HG03457 (cell line): ENCODE measurements at regions not wholly inside any gene's neighbourhood (a gene's known extent, or its start where the extent isn't known, plus 50 kb on each side); places are given as distances from the start of the nearest gene placed in this dataset.

Experiments used
- ATAC-seq: cut with Tn5 transposase; IDR thresholded peaks from one replicate; pipeline ENCODE4 v1.9.1; 2021; ENCODE audit warnings: moderate number of reproducible peaks; ENCODE audit not compliant: unreplicated experiment

DNA sequence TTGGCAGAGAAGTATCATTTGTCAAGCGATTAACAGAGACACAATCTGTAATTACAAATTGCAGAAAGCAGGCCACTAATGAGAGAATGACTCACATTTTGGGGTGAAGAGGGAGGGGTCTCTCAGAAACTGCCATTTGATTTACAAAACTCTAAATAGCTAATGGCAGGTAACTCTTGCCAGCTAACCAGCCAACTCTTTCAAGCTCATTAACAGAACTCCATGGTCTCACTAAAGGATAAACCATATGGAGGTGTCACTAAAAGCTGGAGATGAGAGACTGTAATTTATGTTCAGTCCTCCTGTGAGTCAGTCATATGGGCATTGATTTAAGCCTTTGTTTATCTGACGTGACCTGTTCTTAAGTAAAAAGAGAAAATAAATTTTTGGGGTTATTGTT lies 336.4 kb downstream of the FOXG1 start:
- ATAC-seq, result no peak

DNA sequence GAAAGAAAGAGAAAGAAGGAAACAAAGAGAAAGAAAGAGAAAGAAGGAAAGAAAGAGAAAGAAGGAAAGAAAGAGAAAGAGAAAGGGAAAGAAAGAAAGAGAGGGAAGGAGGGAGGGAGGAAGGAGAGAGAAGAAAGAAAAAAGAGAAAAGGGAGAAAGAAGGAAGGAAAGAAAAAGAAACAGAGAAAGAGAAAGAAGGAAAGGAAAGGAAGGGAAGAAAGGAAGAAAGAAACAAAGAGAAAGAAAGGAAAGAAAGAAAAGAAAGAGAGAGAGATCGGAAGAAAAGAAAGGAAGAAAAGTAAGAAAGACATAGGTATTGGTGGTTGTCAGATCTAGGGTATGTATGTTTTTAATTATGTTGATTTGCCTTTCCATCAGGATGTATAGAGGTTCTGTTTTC lies 342.3 kb downstream of the FOXG1 start:
- ATAC-seq, result no peak

DNA sequence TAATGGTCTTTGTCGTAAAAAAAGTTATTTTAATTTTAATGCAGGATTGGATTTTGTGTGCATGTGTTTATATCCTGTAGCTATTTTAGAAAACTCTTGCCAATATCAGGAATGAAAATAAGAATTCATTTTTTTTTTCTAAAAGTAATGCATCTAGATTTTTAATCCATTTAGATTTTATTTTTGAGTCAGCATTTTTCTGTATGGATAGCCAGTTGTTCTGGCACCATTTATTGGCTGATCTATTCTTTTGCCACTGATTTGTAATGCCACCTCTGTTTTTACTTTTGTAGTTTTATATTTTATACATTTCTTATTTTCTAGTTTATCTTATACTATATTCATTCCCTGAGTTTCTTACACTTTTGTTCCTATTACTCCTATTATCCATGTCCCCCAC lies 343.0 kb downstream of the FOXG1 start:
- no peak for ATAC-seq

DNA sequence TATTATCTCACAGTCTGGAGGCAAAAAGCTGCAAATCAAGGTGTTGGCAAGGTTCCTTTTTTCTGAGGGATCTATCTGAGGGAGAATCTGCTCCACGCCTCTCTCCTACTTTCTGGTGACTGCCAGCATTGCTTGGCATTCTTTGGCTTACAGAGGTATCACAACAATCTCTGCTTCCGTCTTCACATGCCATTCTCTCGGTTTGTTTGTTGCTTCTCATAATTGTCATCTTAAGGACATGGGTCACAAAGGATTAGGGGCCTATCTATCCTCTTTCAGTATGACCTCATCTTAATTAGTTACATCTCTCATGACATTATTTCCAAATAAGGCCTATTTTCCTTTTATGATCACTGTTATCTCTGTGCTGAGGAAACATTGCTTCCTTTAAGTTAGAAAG lies 345.0 kb downstream of the FOXG1 start:
- ATAC-seq, result no peak

DNA sequence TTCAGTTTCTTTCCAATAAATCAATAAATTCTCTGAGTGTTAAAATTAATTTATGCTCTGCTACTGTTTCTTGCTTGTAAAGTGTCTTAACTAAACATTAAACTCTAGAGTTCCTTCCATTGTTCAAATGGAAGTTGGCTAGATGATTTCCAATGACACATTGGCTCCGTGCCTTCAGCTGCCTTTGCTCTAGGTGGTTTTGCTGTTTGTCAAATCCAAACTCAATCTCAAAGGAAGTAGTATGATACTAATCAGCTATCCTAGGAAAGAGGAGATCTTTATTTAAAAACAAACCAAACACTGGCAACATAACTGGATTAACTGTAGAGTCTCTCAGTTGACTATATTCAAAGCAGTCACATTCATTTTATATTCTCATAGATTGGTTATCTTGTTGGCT lies 356.4 kb downstream of the FOXG1 start:
- ATAC-seq, result no peak

DNA sequence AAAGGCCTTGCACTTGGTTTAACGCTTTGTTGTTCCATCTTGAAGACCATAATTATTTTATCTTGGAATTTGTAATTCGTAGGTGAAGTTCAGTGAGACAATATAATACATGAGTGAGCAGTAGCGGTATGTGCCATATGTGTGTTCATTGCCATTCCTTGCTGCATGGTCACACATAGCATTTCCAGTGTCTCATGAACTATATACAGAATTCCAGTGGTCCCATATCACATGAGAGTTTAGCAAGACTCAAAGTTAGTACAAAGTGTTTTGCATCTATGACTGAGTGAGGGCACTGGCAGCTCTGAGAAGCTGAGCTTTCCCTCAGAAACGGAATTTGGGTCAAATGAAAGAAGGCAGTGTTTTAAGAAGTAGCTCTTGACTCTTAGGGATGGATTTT lies 359.8 kb downstream of the FOXG1 start:
- ATAC-seq, result no peak

DNA sequence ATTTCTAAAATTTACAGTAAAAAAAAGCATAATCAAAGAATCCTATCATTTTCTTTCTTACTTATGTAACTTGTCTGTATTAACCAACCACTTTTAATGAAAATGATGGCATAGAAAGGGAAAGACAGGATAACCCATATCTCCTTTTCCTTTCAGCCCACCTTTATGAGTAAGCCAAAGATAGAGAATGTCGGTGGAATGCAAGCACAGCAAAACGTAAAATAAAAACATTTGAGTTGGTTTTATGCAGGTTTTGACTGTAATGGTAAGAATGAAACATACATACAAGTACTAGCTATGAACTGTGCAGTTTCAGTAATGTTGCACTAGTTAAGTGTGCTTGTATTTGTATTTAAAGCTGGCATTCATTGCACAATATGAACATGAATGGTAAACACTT lies 360.3 kb downstream of the FOXG1 start:
- no peak for ATAC-seq

DNA sequence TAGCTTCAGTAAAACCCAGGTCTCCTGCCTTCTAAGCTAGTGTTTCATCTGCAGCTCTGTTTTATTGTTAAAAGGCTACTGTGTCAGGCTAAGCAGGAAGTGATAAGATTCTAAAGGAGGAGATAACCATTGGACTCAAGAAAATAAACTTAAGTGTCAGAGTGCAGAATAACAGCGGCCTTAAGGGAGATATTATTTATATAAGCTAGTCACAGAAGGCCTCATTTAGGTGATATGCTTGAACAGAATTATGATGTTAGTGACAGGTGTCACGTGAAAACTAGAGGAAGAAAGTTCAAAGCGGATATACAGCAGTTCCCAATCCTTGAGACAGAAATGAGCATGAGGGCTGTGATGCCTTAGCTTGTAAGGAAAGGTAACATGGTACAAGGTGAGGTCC lies 373.4 kb downstream of the FOXG1 start:
- ATAC-seq, result no peak

DNA sequence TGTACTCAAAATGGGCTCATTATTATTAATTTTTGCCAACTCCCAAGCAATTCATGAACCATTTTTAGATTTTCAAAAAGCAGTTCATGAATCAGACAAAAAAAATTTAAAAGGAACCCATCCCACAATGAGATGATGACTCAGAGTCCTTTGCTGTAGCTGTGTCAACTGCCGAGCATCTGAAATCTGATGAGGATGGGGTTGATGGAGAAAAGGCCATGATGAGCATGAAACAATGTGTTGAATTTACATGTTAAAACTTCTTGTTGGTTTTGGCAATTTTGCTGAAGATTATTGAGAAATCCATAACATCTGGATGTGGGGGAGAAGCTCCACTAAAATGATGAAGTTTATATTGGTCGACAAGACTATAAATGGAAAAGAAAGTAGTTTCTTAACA lies 378.0 kb downstream of the FOXG1 start:
- ATAC-seq, result no peak

DNA sequence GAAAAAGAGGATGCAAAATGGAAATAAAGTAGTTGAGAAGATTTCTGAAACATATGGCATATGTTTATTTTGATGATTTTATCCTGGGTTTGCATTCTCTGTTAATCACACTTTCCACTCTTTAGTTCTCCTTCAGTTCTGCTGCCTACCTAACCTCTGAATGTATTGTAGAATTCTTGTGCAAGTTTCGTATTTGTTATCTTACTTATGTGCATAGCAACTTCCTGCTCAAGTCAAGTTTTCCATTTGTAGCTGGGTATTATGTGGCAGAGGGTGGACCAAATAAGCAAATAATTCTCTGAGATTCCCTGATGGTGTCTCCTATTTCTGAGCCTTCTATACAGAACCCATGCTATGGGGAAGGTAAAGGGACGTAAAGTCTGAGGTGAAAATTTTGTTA lies 381.6 kb downstream of the FOXG1 start:
- no peak for ATAC-seq

DNA sequence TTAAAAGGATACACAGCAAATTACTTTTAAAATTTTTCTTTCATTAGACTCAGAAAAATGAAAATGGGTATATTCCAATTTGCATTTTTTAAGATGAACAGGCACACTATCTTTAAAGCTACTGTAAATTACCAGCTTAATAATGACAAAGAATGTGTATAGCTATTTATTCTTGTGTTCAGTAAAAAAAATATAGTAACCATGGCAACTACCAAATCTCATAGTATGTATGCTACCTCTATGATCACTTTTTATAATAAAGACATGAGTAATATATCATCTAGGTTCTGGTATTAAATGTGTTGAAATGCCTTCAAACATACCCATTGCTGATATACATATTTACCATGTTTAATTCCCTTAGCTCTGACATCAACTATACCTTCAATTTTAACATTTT lies 383.2 kb downstream of the FOXG1 start:
- ATAC-seq, result no peak

DNA sequence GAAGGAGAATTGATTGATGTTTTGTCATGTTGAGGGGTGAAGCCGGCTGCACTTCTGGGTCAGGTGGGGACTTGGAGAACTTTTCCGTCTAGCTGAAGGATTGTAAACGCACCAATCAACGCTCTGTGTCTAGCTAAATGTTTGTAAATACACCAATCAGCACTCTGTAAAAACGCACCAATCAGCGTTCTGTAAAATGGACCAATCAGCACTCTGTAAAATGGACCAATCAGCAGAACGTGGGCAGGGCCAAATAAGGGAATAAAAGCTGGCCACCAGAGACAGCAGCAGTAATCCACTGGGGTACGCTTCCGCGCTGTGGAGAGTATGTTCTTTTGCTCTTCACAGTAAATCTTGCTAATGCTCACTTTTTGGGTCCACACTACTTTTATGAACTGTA lies 384.1 kb downstream of the FOXG1 start:
- ATAC-seq, result no peak

DNA sequence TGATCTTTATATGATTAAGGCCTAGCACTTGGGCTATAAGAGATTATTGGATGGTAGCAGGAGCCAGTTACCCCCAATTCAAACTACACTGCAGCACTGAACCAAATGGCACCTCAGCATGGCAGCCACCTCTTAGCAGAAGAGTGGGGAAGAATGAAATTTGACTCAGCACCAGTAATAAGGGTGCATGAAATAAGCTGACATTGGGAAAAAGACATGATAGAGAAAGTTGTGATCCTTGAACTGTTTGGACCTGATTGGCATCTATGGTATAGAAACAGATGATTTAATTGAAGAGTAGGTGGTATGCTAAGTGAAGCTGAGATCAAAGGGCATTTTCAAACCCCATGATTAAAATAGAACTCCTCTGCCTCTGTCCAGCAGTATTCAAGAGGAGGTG lies 389.5 kb downstream of the FOXG1 start:
- ATAC-seq, result no peak

DNA sequence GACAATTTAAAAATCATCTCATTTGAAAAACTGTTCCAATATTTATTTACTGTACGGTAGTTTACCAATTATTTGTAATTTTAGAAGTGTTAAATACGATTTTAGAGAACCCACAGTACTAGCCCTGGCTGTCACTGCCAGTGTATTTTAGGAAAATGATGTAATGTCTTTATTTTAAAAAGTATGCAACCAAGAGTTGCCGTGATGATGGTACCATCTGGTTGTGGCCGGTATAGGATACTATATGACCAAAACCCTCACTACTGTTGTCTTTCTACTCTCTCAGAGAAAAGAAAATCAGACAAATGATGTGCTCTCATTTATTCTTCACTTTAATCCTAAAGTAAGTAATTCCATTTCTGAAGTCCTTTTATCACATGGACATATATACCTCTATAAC lies 395.0 kb downstream of the FOXG1 start:
- no peak for ATAC-seq

DNA sequence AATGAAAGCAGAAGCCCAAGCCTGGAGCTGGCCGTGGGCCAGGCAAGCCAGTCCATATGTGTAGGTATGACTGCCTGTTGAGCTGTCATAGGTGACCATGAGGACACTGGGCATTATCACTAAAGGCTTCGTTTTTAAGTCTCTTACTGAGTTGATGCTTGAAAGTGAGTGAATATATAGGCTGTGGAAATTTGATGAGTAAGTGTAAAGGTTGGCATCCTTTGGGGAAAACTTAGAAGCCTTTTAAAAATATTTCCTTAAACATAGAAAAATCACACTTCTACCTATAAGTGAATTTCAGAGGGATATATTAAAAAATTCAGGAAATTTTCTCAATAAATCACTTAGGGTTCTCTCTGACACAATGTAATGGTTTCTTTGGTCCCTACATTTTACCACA lies 396.5 kb downstream of the FOXG1 start:
- ATAC-seq, result no peak

DNA sequence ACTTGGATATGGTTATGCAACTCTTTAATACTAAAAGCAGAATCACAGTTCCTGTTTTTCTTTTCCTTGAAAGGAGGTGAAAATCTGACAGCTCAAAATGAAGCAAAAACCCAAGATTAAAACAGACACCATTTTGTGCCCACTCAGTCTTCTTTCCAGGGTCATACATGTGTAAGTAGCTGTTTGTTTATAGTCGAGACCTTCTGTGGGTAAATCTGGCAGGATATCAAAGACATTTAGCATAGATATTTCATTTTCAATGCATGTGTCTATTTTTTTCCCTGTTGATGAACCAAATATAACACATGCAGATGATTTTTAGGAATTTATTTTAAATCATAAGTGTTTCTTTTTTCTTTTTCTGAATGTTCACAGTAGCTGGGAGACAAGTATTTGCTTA lies 398.8 kb downstream of the FOXG1 start:
- no peak for ATAC-seq

DNA sequence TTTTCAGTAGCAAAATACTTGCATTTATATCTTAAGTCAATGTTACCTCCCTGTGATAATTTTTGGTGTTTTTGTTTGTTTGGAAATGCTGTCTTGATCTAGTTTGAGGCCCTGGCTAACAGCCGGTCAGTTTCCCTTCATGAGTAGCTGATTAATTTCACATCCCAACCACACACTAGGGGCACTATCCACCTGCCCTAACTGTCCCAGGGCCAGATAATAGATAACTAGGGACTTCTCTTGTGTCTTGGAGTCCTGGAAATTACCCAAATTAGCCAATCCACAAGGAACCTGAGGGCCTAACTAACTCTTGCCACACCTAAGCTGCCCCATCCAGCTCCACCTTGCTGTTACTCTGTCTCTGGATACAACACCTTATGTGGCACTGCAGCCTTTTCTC lies 399.9 kb downstream of the FOXG1 start:
- no peak for ATAC-seq

DNA sequence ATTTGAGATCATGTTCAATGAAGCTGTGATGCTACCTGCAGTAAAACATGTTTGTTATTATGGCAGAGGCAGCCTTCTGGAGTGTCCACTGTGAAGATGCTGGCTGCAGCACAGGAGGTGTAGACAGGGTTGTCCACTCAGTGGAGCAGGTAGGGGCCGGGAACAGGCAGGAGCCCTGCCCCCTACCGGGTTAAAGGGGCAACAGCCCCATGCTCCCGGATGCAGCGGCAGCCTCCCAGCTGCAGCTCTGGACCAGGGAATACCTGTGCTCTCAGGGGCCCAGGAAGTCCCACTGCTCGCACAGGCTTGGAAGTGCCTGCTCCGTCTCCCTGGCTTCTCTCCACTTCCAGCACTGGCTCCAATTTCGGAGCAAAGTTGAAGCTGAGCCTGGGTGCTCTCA lies 401.6 kb downstream of the FOXG1 start:
- no peak for ATAC-seq

DNA sequence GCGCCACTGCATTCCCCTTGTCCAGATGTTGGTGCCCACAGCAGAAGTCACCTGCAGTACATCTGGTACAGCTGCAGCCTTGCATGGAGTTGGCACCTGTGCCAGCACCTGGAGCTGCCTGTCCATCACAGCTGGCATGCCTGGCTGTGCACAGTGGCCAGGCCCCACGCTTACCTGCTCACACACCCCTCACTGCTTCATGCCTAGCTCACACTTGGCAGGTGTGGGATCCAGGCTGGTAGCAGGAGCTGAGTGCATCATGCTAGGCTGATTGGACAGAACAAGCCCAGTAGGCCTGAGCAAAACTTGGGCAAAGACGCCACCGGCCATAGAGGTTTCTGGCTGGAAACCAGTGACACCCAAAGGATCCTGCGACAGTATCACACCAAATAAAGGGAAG lies 402.8 kb downstream of the FOXG1 start:
- no peak for ATAC-seq

DNA sequence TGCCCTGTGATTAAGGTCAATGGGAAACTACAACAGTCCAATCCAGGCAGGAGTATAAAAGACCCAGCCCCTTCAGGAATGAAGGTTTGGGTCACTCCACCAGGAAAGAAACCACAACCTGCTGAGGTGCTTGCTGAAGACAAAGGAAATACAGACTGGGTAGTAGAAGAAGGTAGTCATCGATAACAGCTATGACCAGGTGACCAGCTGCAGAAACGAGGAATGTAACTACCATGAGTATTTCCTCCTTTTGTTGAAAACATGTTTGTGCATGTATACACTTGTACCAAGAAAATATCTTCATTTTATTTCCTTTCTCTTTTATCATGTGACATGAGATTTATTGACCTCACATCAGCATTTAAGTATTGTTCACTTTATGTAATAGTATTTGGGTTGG lies 409.1 kb downstream of the FOXG1 start:
- no peak for ATAC-seq

DNA sequence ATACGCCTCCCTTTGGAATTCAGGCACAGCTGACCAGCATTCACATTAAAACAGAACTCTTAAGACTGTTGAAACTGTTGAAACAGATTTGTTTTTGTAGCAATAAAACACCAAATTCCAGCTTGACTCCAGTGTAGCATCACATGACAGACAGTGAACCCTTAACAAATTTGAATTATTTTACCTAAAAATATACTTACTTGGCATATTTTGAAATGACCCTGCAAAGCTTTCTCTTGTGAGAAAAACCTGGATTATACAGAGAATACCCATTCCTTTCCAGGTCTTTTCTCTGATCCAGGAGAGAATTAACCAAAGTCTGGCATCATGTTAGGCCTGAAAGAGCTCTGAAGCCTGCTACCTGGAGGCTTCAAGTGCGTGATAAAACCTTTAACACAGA lies 410.3 kb downstream of the FOXG1 start:
- no peak for ATAC-seq

DNA sequence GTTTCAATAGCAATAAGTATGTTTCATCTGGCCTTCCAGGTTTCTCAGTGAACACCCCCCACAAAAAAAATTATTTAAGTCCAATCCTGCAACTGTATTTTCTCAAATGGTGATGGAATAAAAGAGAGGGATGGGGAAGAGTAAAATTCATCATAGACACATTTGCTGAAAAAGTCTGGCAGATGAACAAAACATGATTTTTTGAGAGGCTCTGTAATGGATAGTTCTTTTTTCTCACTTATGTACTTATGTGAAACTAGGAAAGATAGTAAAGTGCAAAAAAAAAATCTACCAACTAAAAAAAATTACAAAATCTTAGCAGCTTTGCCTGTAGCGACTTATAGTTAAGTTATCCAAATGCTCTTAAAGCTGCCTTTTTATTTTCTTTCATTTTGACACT lies 412.4 kb downstream of the FOXG1 start:
- no peak for ATAC-seq

DNA sequence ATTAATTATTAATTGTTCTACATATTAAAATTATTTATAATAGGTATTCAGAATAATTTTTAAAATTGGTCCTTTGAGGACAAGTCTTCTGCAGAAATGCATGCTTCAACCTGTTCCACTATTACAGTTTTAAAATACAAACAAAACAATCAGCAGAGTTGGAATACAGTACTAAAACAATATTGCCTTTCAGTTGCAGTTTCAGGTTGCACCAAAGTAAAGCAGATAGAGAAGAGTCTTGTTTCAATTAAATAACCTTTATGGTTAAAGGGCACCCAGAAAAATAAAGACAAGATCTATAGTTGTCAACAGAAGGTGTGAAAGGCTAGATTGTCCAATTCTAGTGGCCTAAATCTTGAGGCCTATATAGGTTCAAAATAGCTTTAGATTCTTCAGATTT lies 424.5 kb downstream of the FOXG1 start:
- ATAC-seq, result no peak

DNA sequence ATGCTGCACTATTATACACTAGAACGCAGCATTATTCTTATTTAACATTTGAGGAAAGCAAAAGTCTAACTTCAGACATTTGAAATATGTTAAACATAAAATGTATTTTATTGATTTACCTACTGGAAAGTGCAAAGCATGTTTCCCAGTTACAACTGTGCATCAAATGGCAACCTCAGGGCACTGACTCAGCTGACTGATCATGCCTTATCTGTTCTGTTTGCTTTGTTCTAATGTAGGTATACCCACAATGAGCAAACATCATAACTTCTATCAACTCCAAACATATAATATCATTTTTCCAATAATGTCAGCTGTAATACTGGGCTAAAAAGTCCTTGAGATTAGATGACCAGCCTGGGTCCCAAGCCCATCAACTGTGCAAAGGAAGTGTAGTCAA lies 431.0 kb downstream of the FOXG1 start:
- no peak for ATAC-seq
